PC-3 (cell line): ENCODE measurements at regions not wholly inside any gene's neighbourhood (a gene's known extent, or its start where the extent isn't known, plus 50 kb on each side); places are given as distances from the start of the nearest gene placed in this dataset.

Experiments used
- ATAC-seq: fragments of 200-7000 bp; cut with Tn5 transposase; 2 replicates; pipeline ENCODE4 v1.9.1; 2020; ENCODE audit warnings: mild to moderate bottlenecking, moderate library complexity
- BruUV-seq: library from RNA; stranded (reverse); fragments of 400-500 nt; replicated peaks from 2 replicates; lab custom pipeline; 2021; lab: Mats Ljungman, UMichigan
- CTCF ChIA-PET: fragments of 300-600 bp; sonication (Branson Sonifier 250); formaldehyde crosslinking; loops from one replicate; lab custom pipeline; 2022; ENCODE audit warnings: antibody characterized with exemption; lab: Charles Lee
- POLR2A ChIA-PET: fragments of 300-600 bp; sonication (Branson Sonifier 250); formaldehyde crosslinking; loops from one replicate; lab custom pipeline; 2022; ENCODE audit warnings: antibody characterized with exemption; ENCODE audit not compliant: unreplicated experiment; lab: Charles Lee
- DNase-seq: peaks from one replicate; pipeline ENCODE4 v3.0.0-alpha.2; 2015
- H2AFZ ChIP-seq: fragments of 300-600 bp; sonication (generic); 2 replicates; pipeline ENCODE4 v1.6.0; 2016; ENCODE audit warnings: antibody characterized with exemption, low read length
- H3F3A ChIP-seq: fragments of 300-600 bp; sonication (generic); one replicate; pipeline ENCODE4 v1.6.0; 2017; ENCODE audit warnings: antibody characterized with exemption, low read length, control low read depth, mild to moderate bottlenecking; ENCODE audit not compliant: unreplicated experiment
- H3K27ac ChIP-seq: fragments of 300-600 bp; sonication (generic); 2 replicates; pipeline ENCODE4 v1.5.1; 2016; ENCODE audit warnings: mild to moderate bottlenecking, low read length
- H3K27me3 ChIP-seq: fragments of 300-600 bp; sonication (generic); 2 replicates; pipeline ENCODE4 v1.6.1; 2016; ENCODE audit warnings: low read length, mixed read lengths
- H3K36me3 ChIP-seq: fragments of 300-600 bp; sonication (generic); 2 replicates; pipeline ENCODE4 v1.6.1; 2016; ENCODE audit warnings: low read depth, mixed run types, low read length, mixed read lengths
- H3K4me1 ChIP-seq: fragments of 300-600 bp; sonication (generic); 2 replicates; pipeline ENCODE4 v1.5.1; 2016; ENCODE audit warnings: low read length; ENCODE audit not compliant: insufficient read depth
- H3K4me2 ChIP-seq: fragments of 300-600 bp; sonication (generic); 2 replicates; pipeline ENCODE4 v1.6.0; 2016; ENCODE audit warnings: low read length
- H3K4me3 ChIP-seq: fragments of 300-600 bp; sonication (generic); 2 replicates; pipeline ENCODE4 v1.5.1; 2016; ENCODE audit warnings: mild to moderate bottlenecking, low read length, mixed read lengths
- H3K79me2 ChIP-seq: fragments of 300-600 bp; sonication (generic); 2 replicates; pipeline ENCODE4 v1.6.1; 2017; ENCODE audit warnings: low read length, mixed read lengths
- H3K9ac ChIP-seq: fragments of 300-600 bp; sonication (generic); 2 replicates; pipeline ENCODE4 v1.6.0; 2016; ENCODE audit warnings: mild to moderate bottlenecking, low read length
- H3K9me2 ChIP-seq: fragments of 300-600 bp; sonication (generic); replicated peaks from 2 replicates; pipeline ENCODE4 v1.6.1; 2016; ENCODE audit warnings: mixed run types, low read length, mixed read lengths
- H3K9me3 ChIP-seq: fragments of 300-600 bp; sonication (generic); 2 replicates; pipeline ENCODE4 v1.6.1; 2016; ENCODE audit warnings: low read length, mixed read lengths
- H4K20me1 ChIP-seq: fragments of 300-600 bp; sonication (generic); 2 replicates; pipeline ENCODE4 v1.6.1; 2016; ENCODE audit warnings: low read length, mixed read lengths
- CTCF ChIP-seq: fragments of 300-600 bp; sonication (generic); conservative IDR thresholded peaks from 2 replicates; pipeline ENCODE4 v1.5.1; 2017; ENCODE audit warnings: antibody characterized with exemption, low read depth, mild to moderate bottlenecking, low read length
- EZH2 ChIP-seq: fragments of 300-600 bp; sonication (generic); IDR thresholded peaks from one replicate; pipeline ENCODE4 v1.6.1; 2017; ENCODE audit warnings: antibody characterized with exemption, mild to moderate bottlenecking, low read length; ENCODE audit not compliant: unreplicated experiment
- EZH2phosphoT487 ChIP-seq: fragments of 300-600 bp; sonication (generic); IDR thresholded peaks from 2 replicates; pipeline ENCODE4 v1.6.1; 2018; ENCODE audit warnings: mild to moderate bottlenecking, antibody characterized with exemption, low read length, borderline replicate concordance
- intact Hi-C: fragments of 100-400 bp; cut with micrococcal nuclease; formaldehyde crosslinking; loops from 2 replicates; pipeline ENCODE4 v1.9.0; 2023

- Histone ChIP-seq H3K9me2 (no peaks in the 10 kb centered on the region), H3K27ac (no peak overlapping the region), H2AFZ (no peak overlapping the region), H3K9ac (no peak overlapping the region), H4K20me1 (no peaks in the 10 kb centered on the region), H3K4me2 (no peak overlapping the region), H3K27me3 (peaks cover 24% of the 10 kb centered on the region), H3K4me1 (no peaks in the 10 kb centered on the region), H3K79me2 (no peaks in the 10 kb centered on the region), H3K9me3 (no peaks in the 10 kb centered on the region), H3K36me3 (no peaks in the 10 kb centered on the region), H3F3A (no peaks in the 10 kb centered on the region), H3K4me3 (no peak overlapping the region)
- CTCF ChIA-PET, result no interaction called here
- TF ChIP-seq EZH2phosphoT487 (no peak), CTCF (no peak), EZH2 (no peak)
- intact Hi-C loops, result no loop called here
- ATAC-seq (no peak), DNase-seq (no peak)
- no TSS peak for BruUV-seq
- POLR2A ChIA-PET, result no interaction called here
Measured at GRCh38 chr1:30330644-30331043, 392.7 kb downstream of the MATN1 start.

GRCh38 chr1:30329802-30330557 is 393.4 kb downstream of the MATN1 start:
- Histone ChIP-seq H3K9me3 (no peaks in the 10 kb centered on the region), H3K79me2 (no peaks in the 10 kb centered on the region), H3K4me3 (no peak overlapping the region), H3K4me1 (no peaks in the 10 kb centered on the region), H3K36me3 (no peaks in the 10 kb centered on the region), H3K9me2 (no peaks in the 10 kb centered on the region), H4K20me1 (no peaks in the 10 kb centered on the region), H2AFZ (no peak overlapping the region), H3F3A (no peaks in the 10 kb centered on the region), H3K4me2 (no peak overlapping the region), H3K27me3 (peaks cover 24% of the 10 kb centered on the region), H3K9ac (no peak overlapping the region), H3K27ac (no peak overlapping the region)
- intact Hi-C loops, result no loop called here
- no TSS peak for BruUV-seq
- CTCF ChIA-PET, result no interaction called here
- ATAC-seq (no peak), DNase-seq (no peak)
- no peak for TF ChIP-seq EZH2phosphoT487
- TF ChIP-seq CTCF, result no peak
- TF ChIP-seq EZH2, result no peak
- POLR2A ChIA-PET, result no interaction called here

- H3K4me2 ChIP-seq, result no peak overlapping the region
- no peaks in the 10 kb centered on the region for H3K4me1 ChIP-seq
- TF ChIP-seq EZH2phosphoT487, result no peak
- TF ChIP-seq CTCF, result no peak
- TF ChIP-seq EZH2, result no peak
- H3F3A ChIP-seq, result no peaks in the 10 kb centered on the region
- H3K9me3 ChIP-seq, result no peaks in the 10 kb centered on the region
- no peak overlapping the region for H3K4me3 ChIP-seq
- intact Hi-C loops, result no loop called here
- no peak for ATAC-seq
- H2AFZ ChIP-seq, result no peak overlapping the region
- no peaks in the 10 kb centered on the region for H3K9me2 ChIP-seq
- no peaks in the 10 kb centered on the region for H3K79me2 ChIP-seq
- peaks cover 24% of the 10 kb centered on the region for H3K27me3 ChIP-seq
- H4K20me1 ChIP-seq, result no peaks in the 10 kb centered on the region
- POLR2A ChIA-PET, result no interaction called here
- no TSS peak for BruUV-seq
- CTCF ChIA-PET, result no interaction called here
- no peak overlapping the region for H3K9ac ChIP-seq
- no peak overlapping the region for H3K27ac ChIP-seq
- DNase-seq, result no peak
- no peaks in the 10 kb centered on the region for H3K36me3 ChIP-seq
Measured at GRCh38 chr1:30329263-30329753, 394.1 kb downstream of the MATN1 start.
